IMR-90 (cell line): ENCODE measurements at regions not wholly inside any gene's neighbourhood (a gene's known extent, or its start where the extent isn't known, plus 50 kb on each side); places are given as distances from the start of the nearest gene placed in this dataset.

Experiments used
- ATAC-seq: fragments of 200-7000 bp; cut with Tn5 transposase; 2 replicates; pipeline ENCODE4 v1.9.1; 2020; ENCODE audit warnings: low read depth, mild to moderate bottlenecking, moderate library complexity
- BruUV-seq: library from RNA; stranded (reverse); fragments of 400-500 nt; replicated peaks from 2 replicates; lab custom pipeline; 2021; lab: Mats Ljungman, UMichigan
- CTCF ChIA-PET: fragments of 300-600 bp; formaldehyde crosslinking; extraction: SDS; loops from one replicate; lab custom pipeline; 2021; ENCODE audit warnings: antibody characterized with exemption; lab: Yijun Ruan, JAX
- POLR2A ChIA-PET: fragments of 300-600 bp; sonication (Branson Sonifier 250); formaldehyde crosslinking; loops from one replicate; lab custom pipeline; 2022; ENCODE audit warnings: antibody characterized with exemption; ENCODE audit not compliant: unreplicated experiment; lab: Charles Lee
- DNase-seq: peaks from one replicate; pipeline ENCODE4 v3.0.0; 2013
- H2AFZ ChIP-seq: replicated peaks from 2 replicates; pipeline ENCODE3; 2013; ENCODE audit warnings: low read length, mild to moderate bottlenecking; ENCODE audit not compliant: poor library complexity
- H2AK5ac ChIP-seq: 2 replicates; pipeline ENCODE4 v1.6.1; 2013; ENCODE audit warnings: low read depth, low read length, inconsistent platforms
- H2AK9ac ChIP-seq: replicated peaks from 2 replicates; pipeline ENCODE3; 2013; ENCODE audit warnings: mild to moderate bottlenecking, low read depth, low read length, moderate library complexity; ENCODE audit not compliant: poor library complexity
- H2BK120ac ChIP-seq: 2 replicates; pipeline ENCODE4 v1.6.1; 2013; ENCODE audit warnings: low read depth, low read length, inconsistent platforms
- H2BK15ac ChIP-seq: 3 replicates; pipeline ENCODE4 v1.6.1; 2013; ENCODE audit warnings: low read depth, low read length, inconsistent platforms
- H2BK20ac ChIP-seq: 2 replicates; pipeline ENCODE4 v1.6.1; 2013; ENCODE audit warnings: low read depth, mild to moderate bottlenecking, inconsistent platforms, low read length, moderate library complexity
- H2BK5ac ChIP-seq: 2 replicates; pipeline ENCODE4 v1.6.1; 2013; ENCODE audit warnings: mild to moderate bottlenecking, low read depth, low read length, inconsistent platforms; ENCODE audit not compliant: poor library complexity, severe bottlenecking
- H3K14ac ChIP-seq: replicated peaks from 2 replicates; pipeline ENCODE4 v1.6.1; 2013; ENCODE audit warnings: low read depth, low read length, inconsistent platforms
- H3K18ac ChIP-seq: 2 replicates; pipeline ENCODE4 v1.6.1; 2013; ENCODE audit warnings: low read depth, low read length, control low read depth
- H3K23ac ChIP-seq: 2 replicates; pipeline ENCODE4 v1.6.1; 2013; ENCODE audit warnings: low read depth, low read length, inconsistent platforms
- H3K27ac ChIP-seq: 2 replicates; pipeline ENCODE4 v1.5.1; 2013; ENCODE audit warnings: mild to moderate bottlenecking, control low read depth, low read length; ENCODE audit not compliant: insufficient read depth
- H3K27me3 ChIP-seq: 2 replicates; pipeline ENCODE4 v1.6.1; 2013; ENCODE audit warnings: low read length; ENCODE audit not compliant: control insufficient read depth, insufficient read depth
- H3K36me3 ChIP-seq: 2 replicates; pipeline ENCODE4 v1.6.1; 2013; ENCODE audit warnings: low read length, mixed read lengths; ENCODE audit not compliant: control insufficient read depth, insufficient read depth
- H3K4ac ChIP-seq: 2 replicates; pipeline ENCODE4 v1.6.1; 2013; ENCODE audit warnings: low read depth, low read length, inconsistent platforms
- H3K4me1 ChIP-seq: 2 replicates; pipeline ENCODE4 v1.6.1; 2013; ENCODE audit warnings: low read length, mixed read lengths; ENCODE audit not compliant: control insufficient read depth, insufficient read depth
- H3K4me2 ChIP-seq: 2 replicates; pipeline ENCODE4 v1.6.1; 2013; ENCODE audit warnings: low read depth, mild to moderate bottlenecking, control low read depth, low read length, moderate library complexity
- H3K4me3 ChIP-seq: 2 replicates; pipeline ENCODE4 v1.5.1; 2013; ENCODE audit warnings: low read depth, mild to moderate bottlenecking, control low read depth, low read length, moderate library complexity; ENCODE audit not compliant: insufficient read depth
- H3K56ac ChIP-seq: 2 replicates; pipeline ENCODE4 v1.6.1; 2013; ENCODE audit warnings: low read length, inconsistent platforms; ENCODE audit not compliant: insufficient read depth; ENCODE audit errors: extremely low read depth
- H3K79me1 ChIP-seq, 2 experiments: 2 replicates each; pipeline ENCODE4 v1.6.1; 2013; ENCODE audit warnings: low read length in 2 of 2, inconsistent platforms in 1 of 2, low read depth in 1 of 2
- H3K9ac ChIP-seq: 2 replicates; pipeline ENCODE4 v1.6.1; 2013; ENCODE audit warnings: low read depth, low read length, control low read depth
- H3K9me1 ChIP-seq: 2 replicates; pipeline ENCODE4 v1.6.1; 2013; ENCODE audit warnings: low read length, inconsistent platforms; ENCODE audit not compliant: insufficient read depth
- H3K9me3 ChIP-seq: 2 replicates; pipeline ENCODE4 v1.6.1; 2013; ENCODE audit warnings: low read length; ENCODE audit not compliant: control insufficient read depth, insufficient read depth
- H4K20me1 ChIP-seq: 2 replicates; pipeline ENCODE4 v1.6.1; 2013; ENCODE audit warnings: low read length, inconsistent platforms; ENCODE audit not compliant: insufficient read depth
- H4K5ac ChIP-seq: 2 replicates; pipeline ENCODE4 v1.6.1; 2013; ENCODE audit warnings: mild to moderate bottlenecking, low read depth, low read length, control low read depth
- H4K8ac ChIP-seq, 2 experiments: 2 replicates each; pipeline ENCODE4 v1.6.1; 2013; ENCODE audit warnings: low read depth in 2 of 2, low read length in 2 of 2, control low read depth in 1 of 2, inconsistent platforms in 1 of 2
- H4K91ac ChIP-seq: 2 replicates; pipeline ENCODE4 v1.6.1; 2013; ENCODE audit warnings: low read depth, low read length, inconsistent platforms; ENCODE audit not compliant: insufficient read depth
- BHLHE40 ChIP-seq: fragments of 150-350 bp; IDR thresholded peaks from 2 replicates; pipeline ENCODE4 v1.6.1; 2016; ENCODE audit warnings: mild to moderate bottlenecking, low read depth, low read length
- CEBPB ChIP-seq: IDR thresholded peaks from 2 replicates; pipeline ENCODE4 v1.6.1; 2012; ENCODE audit warnings: low read depth, low read length, improper control_type of control experiment
- CHD1 ChIP-seq: IDR thresholded peaks from 2 replicates; pipeline ENCODE4 v1.6.1; 2012; ENCODE audit warnings: low read depth, low read length, improper control_type of control experiment
- CTCF ChIP-seq: conservative IDR thresholded peaks from 2 replicates; pipeline ENCODE4 v1.5.1; 2012; ENCODE audit warnings: mild to moderate bottlenecking, low read depth, low read length, improper control_type of control experiment
- FOS ChIP-seq: fragments of 150-350 bp; IDR thresholded peaks from 2 replicates; pipeline ENCODE4 v1.6.1; 2016; ENCODE audit warnings: low read depth, low read length
- MAFK ChIP-seq: IDR thresholded peaks from 2 replicates; pipeline ENCODE4 v1.6.1; 2012; ENCODE audit warnings: low read depth, low read length, improper control_type of control experiment
- MAZ ChIP-seq: IDR thresholded peaks from 2 replicates; pipeline ENCODE4 v1.6.1; 2012; ENCODE audit warnings: low read depth, mild to moderate bottlenecking, low read length, improper control_type of control experiment, moderate library complexity, borderline replicate concordance
- MXI1 ChIP-seq: IDR thresholded peaks from 2 replicates; pipeline ENCODE4 v1.6.1; 2012; ENCODE audit warnings: low read depth, mild to moderate bottlenecking, low read length, moderate library complexity, borderline replicate concordance
- NFE2L2 ChIP-seq: fragments of 150-350 bp; IDR thresholded peaks from 2 replicates; pipeline ENCODE4 v1.6.1; 2016; ENCODE audit warnings: low read depth, mild to moderate bottlenecking, low read length
- POLR2A ChIP-seq: IDR thresholded peaks from 2 replicates; pipeline ENCODE4 v1.6.1; 2012; ENCODE audit warnings: mild to moderate bottlenecking, low read depth, low read length
- RAD21 ChIP-seq: IDR thresholded peaks from 2 replicates; pipeline ENCODE4 v1.6.1; 2012; ENCODE audit warnings: low read length, improper control_type of control experiment
- RCOR1 ChIP-seq: IDR thresholded peaks from 2 replicates; pipeline ENCODE4 v1.6.1; 2012; ENCODE audit warnings: mild to moderate bottlenecking, low read length, improper control_type of control experiment; ENCODE audit not compliant: insufficient replicate concordance
- RFX5 ChIP-seq: IDR thresholded peaks from 2 replicates; pipeline ENCODE4 v1.8.0; 2012; ENCODE audit warnings: low read depth, mild to moderate bottlenecking, low read length, moderate library complexity
- SMC3 ChIP-seq: fragments of 150-350 bp; IDR thresholded peaks from 2 replicates; pipeline ENCODE4 v1.6.1; 2016; ENCODE audit warnings: low read depth, mild to moderate bottlenecking, antibody characterized with exemption, low read length, moderate library complexity
- USF2 ChIP-seq: fragments of 150-350 bp; IDR thresholded peaks from 2 replicates; pipeline ENCODE4 v1.6.1; 2017; ENCODE audit warnings: mild to moderate bottlenecking, antibody characterized with exemption, low read length, low read depth
- WGBS, 2 experiments: methylation state at CpG; one replicate each; pipeline versions ENCODE4 v1.1.5 to v1.1.7; 2013; ENCODE audit warnings: missing lambda C conversion rate in 2 of 2; ENCODE audit not compliant: insufficient read length in 1 of 2; ENCODE audit errors: extremely low coverage in 2 of 2; 5-methylcytosine and 5-hydroxymethylcytosine counted together
- dilution Hi-C: fragments of 300-500 bp; cut with HindIII; formaldehyde crosslinking; loops from one replicate; pipeline ENCODE4 v1.14.3; 2018; ENCODE audit warnings: low sequenced_read_pairs; ENCODE audit not compliant: unreplicated experiment
- in situ Hi-C: fragments of 300-500 bp; cut with MboI; formaldehyde crosslinking; loops from 3 replicates; pipeline ENCODE4 v1.14.3; 2019; ENCODE audit warnings: low sequenced_read_pairs, inconsistent platforms, mixed read lengths
- intact Hi-C: fragments of 100-400 bp; cut with micrococcal nuclease; formaldehyde crosslinking; loops from 2 replicates; pipeline ENCODE4 v1.10.0; 2022
- TF ChIP-seq, protein P1 (sequence below): fragments of 150-350 bp; IDR thresholded peaks from 2 replicates; pipeline ENCODE4 v1.6.1; 2016; ENCODE audit warnings: low read depth, mild to moderate bottlenecking, low read length, moderate library complexity, borderline replicate concordance

GRCh38 chr3:68049776-68050175 lies 395.4 kb upstream of the SUCLG2 start:
- Histone ChIP-seq H2AK9ac (no peak overlapping the region), H3K27me3 (no peaks in the 10 kb centered on the region), H3K9me1 (no peaks in the 10 kb centered on the region), H3K18ac (no peak overlapping the region), H3K56ac (no peak overlapping the region), H3K27ac (no peak overlapping the region), H3K4ac (no peak overlapping the region), H2BK5ac (no peak overlapping the region), H4K8ac (no peak overlapping the region), H3K36me3 (no peaks in the 10 kb centered on the region), H3K79me1 (no peaks in the 10 kb centered on the region), H3K4me3 (no peak overlapping the region), H4K91ac (no peak overlapping the region), H3K9me3 (no peaks in the 10 kb centered on the region), H3K23ac (no peak overlapping the region), H2BK120ac (no peak overlapping the region), H3K14ac (no peak overlapping the region), H4K20me1 (no peaks in the 10 kb centered on the region), H2BK20ac (no peak overlapping the region), H3K9ac (no peak overlapping the region), H2AK5ac (no peak overlapping the region), H2AFZ (no peak overlapping the region), H3K4me1 (no peaks in the 10 kb centered on the region), H2BK15ac (no peak overlapping the region), H3K4me2 (no peak overlapping the region), H4K5ac (no peak overlapping the region)
- ATAC-seq, result no peak
- BruUV-seq, result no TSS peak
- no peak for DNase-seq
- no peak for TF ChIP-seq FOS
- TF ChIP-seq MAFK, result no peak
- TF ChIP-seq BHLHE40, result no peak
- TF ChIP-seq CHD1, result no peak
- TF ChIP-seq POLR2A, result no peak
- TF ChIP-seq SMC3, result no peak
- TF ChIP-seq RFX5, result no peak
- TF ChIP-seq MXI1, result no peak
- no peak for TF ChIP-seq RCOR1
- no peak for TF ChIP-seq NFE2L2
- TF ChIP-seq, protein P1, sequence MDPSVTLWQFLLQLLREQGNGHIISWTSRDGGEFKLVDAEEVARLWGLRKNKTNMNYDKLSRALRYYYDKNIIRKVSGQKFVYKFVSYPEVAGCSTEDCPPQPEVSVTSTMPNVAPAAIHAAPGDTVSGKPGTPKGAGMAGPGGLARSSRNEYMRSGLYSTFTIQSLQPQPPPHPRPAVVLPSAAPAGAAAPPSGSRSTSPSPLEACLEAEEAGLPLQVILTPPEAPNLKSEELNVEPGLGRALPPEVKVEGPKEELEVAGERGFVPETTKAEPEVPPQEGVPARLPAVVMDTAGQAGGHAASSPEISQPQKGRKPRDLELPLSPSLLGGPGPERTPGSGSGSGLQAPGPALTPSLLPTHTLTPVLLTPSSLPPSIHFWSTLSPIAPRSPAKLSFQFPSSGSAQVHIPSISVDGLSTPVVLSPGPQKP, result no peak
- TF ChIP-seq MAZ, result no peak
- TF ChIP-seq RAD21, result no peak
- TF ChIP-seq CTCF, result no peak
- TF ChIP-seq USF2, result no peak
- TF ChIP-seq CEBPB, result no peak
- in situ Hi-C loops (no loop called here), intact Hi-C loops (no loop called here), dilution Hi-C loops (no loop called here)
- no CpG with 5 or more reads among the region's 3 CpGs for WGBS, 2 experiments
- ChIA-PET CTCF (no interaction called here), POLR2A (no interaction called here)
